Astrocyte (in vitro differentiated cells and primary cell): ENCODE measurements at regions not wholly inside any gene's neighbourhood (a gene's known extent, or its start where the extent isn't known, plus 50 kb on each side); places are given as distances from the start of the nearest gene placed in this dataset.

Source experiments
- CTCF ChIP-seq: IDR thresholded peaks from 2 replicates; pipeline ENCODE4 v1.5.1; 2011; ENCODE audit warnings: low read depth, mild to moderate bottlenecking, inconsistent platforms, low read length, moderate library complexity; ENCODE audit not compliant: insufficient read depth
- EZH2 ChIP-seq: IDR thresholded peaks from 2 replicates; pipeline ENCODE4 v1.6.1; 2012; ENCODE audit warnings: mild to moderate bottlenecking, low read length, inconsistent platforms; ENCODE audit not compliant: insufficient read depth

GRCh38 chr1:188269956-188270355 lies 1441.2 kb downstream of the PLA2G4A start:
- TF ChIP-seq CTCF = no peak
- TF ChIP-seq EZH2 = no peak
